ENCODE measurements at regions not wholly inside any gene's neighbourhood (a gene's known extent, or its start where the extent isn't known, plus 50 kb on each side); places are given as distances from the start of the nearest gene placed in this dataset.

- peaks cover 3% of the 10 kb centered on the region for H3K9me3 Mint-ChIP-seq
- H3K27me3 Mint-ChIP-seq (ENCODE audit: low read depth, poor library complexity): peaks cover 18% of the 10 kb centered on the region
- no peak overlapping the region for H3K27ac Mint-ChIP-seq
- no peak for DNase-seq
- H3K36me3 Mint-ChIP-seq (ENCODE audit: low read depth): no peaks in the 10 kb centered on the region
- TF ChIP-seq CTCF (IDR thresholded peaks at IDR 0.05): no peak
- H3K4me1 Mint-ChIP-seq: peaks cover 29% of the 10 kb centered on the region
- H3K4me3 Mint-ChIP-seq: no peak overlapping the region
Measured at GRCh38 chr3:72171946-72172345, 387.0 kb upstream of the PROK2 start.

DNA sequence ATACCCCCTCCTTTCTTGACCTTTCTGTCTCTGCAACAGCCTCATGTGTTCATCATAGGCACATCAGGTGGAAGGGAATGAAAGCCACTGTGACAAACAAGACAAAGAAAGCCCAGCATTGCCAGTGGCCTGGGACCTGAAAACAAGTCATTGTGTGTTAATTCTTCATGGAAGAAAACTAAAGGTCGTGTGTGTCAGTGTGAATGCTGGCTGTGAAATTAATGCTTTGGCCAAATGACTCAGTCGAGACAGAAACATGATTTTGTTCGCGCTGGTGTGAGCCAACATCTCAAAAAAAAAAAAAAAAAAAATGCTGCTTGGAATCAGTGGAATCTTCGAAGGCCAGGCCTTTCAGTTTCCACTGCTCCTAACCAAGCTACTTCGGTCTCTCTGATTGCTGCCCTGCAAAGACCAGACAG lies 386.5 kb upstream of the PROK2 start:
- Mint-ChIP-seq H3K4me3 (no peak overlapping the region), H3K36me3 (ENCODE audit: low read depth) (no peaks in the 10 kb centered on the region), H3K27me3 (ENCODE audit: low read depth, poor library complexity) (peaks cover 20% of the 10 kb centered on the region), H3K4me1 (peaks cover 24% of the 10 kb centered on the region), H3K9me3 (peaks cover 3% of the 10 kb centered on the region), H3K27ac (no peak overlapping the region)
- TF ChIP-seq CTCF (IDR thresholded peaks at IDR 0.05): no peak
- DNase-seq: no peak

- H3K4me3 Mint-ChIP-seq: no peak overlapping the region
- no peak overlapping the region for H3K27ac Mint-ChIP-seq
- DNase-seq: no peak
- H3K27me3 Mint-ChIP-seq (ENCODE audit: low read depth, poor library complexity): peaks cover 19% of the 10 kb centered on the region
- peaks cover 20% of the 10 kb centered on the region for H3K4me1 Mint-ChIP-seq
- no peak for TF ChIP-seq CTCF (IDR thresholded peaks at IDR 0.05)
- H3K9me3 Mint-ChIP-seq: peaks cover 3% of the 10 kb centered on the region
- no peaks in the 10 kb centered on the region for H3K36me3 Mint-ChIP-seq (ENCODE audit: low read depth)
Measured at GRCh38 chr3:72169561-72170472, 384.9 kb upstream of the PROK2 start.

DNA sequence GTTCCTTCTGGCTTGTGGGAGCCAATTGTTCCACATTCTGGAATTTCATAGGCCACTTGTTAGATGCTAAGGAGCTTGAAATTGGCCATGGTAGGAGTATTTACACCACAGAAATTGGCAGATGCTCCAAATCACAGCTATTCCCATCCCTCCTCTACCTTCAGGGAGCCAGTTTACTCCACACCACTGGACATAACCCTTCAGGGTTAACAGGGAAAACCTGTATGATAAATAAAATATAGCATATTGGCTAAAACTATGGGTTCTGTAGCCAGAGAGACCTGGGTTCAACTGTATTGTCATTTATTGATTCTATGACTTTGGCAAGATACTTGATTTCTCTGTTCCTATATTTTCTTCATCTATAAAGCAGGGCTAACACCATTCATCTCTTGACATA lies 384.2 kb upstream of the PROK2 start:
- Mint-ChIP-seq H3K4me1 (peaks cover 19% of the 10 kb centered on the region), H3K4me3 (no peak overlapping the region), H3K27ac (no peak overlapping the region), H3K9me3 (peaks cover 3% of the 10 kb centered on the region), H3K27me3 (ENCODE audit: low read depth, poor library complexity) (peaks cover 19% of the 10 kb centered on the region), H3K36me3 (ENCODE audit: low read depth) (no peaks in the 10 kb centered on the region)
- DNase-seq: no peak
- no peak for TF ChIP-seq CTCF (IDR thresholded peaks at IDR 0.05)

GRCh38 chr3:72165808-72166207 lies 380.9 kb upstream of the PROK2 start:
- H3K36me3 Mint-ChIP-seq (ENCODE audit: low read depth): no peaks in the 10 kb centered on the region
- TF ChIP-seq CTCF (IDR thresholded peaks at IDR 0.05): no peak
- H3K27ac Mint-ChIP-seq: peak overlapping the region; percentile 24
- no peak for DNase-seq
- H3K4me1 Mint-ChIP-seq: peaks cover 31% of the 10 kb centered on the region
- H3K27me3 Mint-ChIP-seq (ENCODE audit: low read depth, poor library complexity): peaks cover 12% of the 10 kb centered on the region
- H3K9me3 Mint-ChIP-seq: peaks cover 3% of the 10 kb centered on the region
- no peak overlapping the region for H3K4me3 Mint-ChIP-seq

DNA sequence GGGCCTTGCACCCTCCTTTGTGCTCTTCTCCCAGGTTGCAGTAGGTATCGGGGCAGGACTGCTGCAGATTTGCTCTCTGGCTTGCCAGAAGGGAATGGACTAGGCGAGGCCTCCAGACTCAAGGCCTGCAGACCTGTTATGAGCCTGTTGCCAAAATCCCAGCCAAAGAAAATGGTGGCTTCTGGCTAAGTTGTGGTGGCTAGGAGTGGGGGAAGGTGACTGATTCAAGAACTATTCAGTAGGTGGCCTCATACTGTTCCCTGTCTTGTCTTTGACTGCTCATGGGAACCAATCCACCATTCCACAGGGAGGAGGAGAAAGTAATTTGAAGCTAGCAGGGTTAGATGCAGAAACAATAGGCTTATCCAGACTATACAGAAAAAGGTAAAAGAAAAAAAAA lies 380.4 kb upstream of the PROK2 start:
- no peaks in the 10 kb centered on the region for H3K36me3 Mint-ChIP-seq (ENCODE audit: low read depth)
- no peak overlapping the region for H3K4me3 Mint-ChIP-seq
- no peak for TF ChIP-seq CTCF (IDR thresholded peaks at IDR 0.05)
- H3K4me1 Mint-ChIP-seq: peaks cover 36% of the 10 kb centered on the region
- peak overlapping the region; percentile 24 for H3K27ac Mint-ChIP-seq
- DNase-seq: no peak
- H3K9me3 Mint-ChIP-seq: peaks cover 3% of the 10 kb centered on the region
- H3K27me3 Mint-ChIP-seq (ENCODE audit: low read depth, poor library complexity): peaks cover 9% of the 10 kb centered on the region
